GM18868 (cell line): ENCODE measurements at regions not wholly inside any gene's neighbourhood (a gene's known extent, or its start where the extent isn't known, plus 50 kb on each side); places are given as distances from the start of the nearest gene placed in this dataset.

ENCODE experiments used
- ATAC-seq: cut with Tn5 transposase; IDR thresholded peaks from one replicate; pipeline ENCODE4 v1.9.1; 2021; ENCODE audit warnings: mild to moderate bottlenecking, moderate library complexity; ENCODE audit not compliant: unreplicated experiment

GRCh38 chr5:74200560-74200959, 440.0 kb downstream of the ENC1 start:
- ATAC-seq: no peak

GRCh38 chr5:74199436-74200210, 440.9 kb downstream of the ENC1 start:
- ATAC-seq: no peak

- ATAC-seq: peak; percentile 40
Observed at GRCh38 chr5:74199005-74199404, 441.5 kb downstream of the ENC1 start.

GRCh38 chr5:74198156-74198555, 442.4 kb downstream of the ENC1 start:
- no peak for ATAC-seq

GRCh38 chr5:74196233-74196632, 444.3 kb downstream of the ENC1 start:
- ATAC-seq: peak; percentile 85

GRCh38 chr5:74194196-74194595, 446.3 kb downstream of the ENC1 start:
- ATAC-seq: no peak

GRCh38 chr5:74192606-74193299, 447.8 kb downstream of the ENC1 start:
- no peak for ATAC-seq

- no peak for ATAC-seq
Observed at GRCh38 chr5:74188351-74189105, 452.0 kb downstream of the ENC1 start.

GRCh38 chr5:74187757-74188156, 452.8 kb downstream of the ENC1 start:
- no peak for ATAC-seq

- no peak for ATAC-seq
Observed at GRCh38 chr5:74186356-74187315, 453.9 kb downstream of the ENC1 start.

GRCh38 chr5:74185599-74185998, 454.9 kb downstream of the ENC1 start:
- no peak for ATAC-seq

GRCh38 chr5:74184649-74185048, 455.9 kb downstream of the ENC1 start:
- ATAC-seq: no peak

- no peak for ATAC-seq
Observed at GRCh38 chr5:74183041-74183440, 457.5 kb downstream of the ENC1 start.

- no peak for ATAC-seq
Observed at GRCh38 chr5:74182603-74183002, 457.9 kb downstream of the ENC1 start.

GRCh38 chr5:74179701-74180100, 460.8 kb downstream of the ENC1 start:
- ATAC-seq: no peak

- ATAC-seq: no peak
Observed at GRCh38 chr5:74179179-74179578, 461.3 kb downstream of the ENC1 start.

- ATAC-seq: no peak
Observed at GRCh38 chr5:74177961-74178360, 462.6 kb downstream of the ENC1 start.

GRCh38 chr5:74174366-74174765, 466.2 kb downstream of the ENC1 start:
- ATAC-seq: no peak

- ATAC-seq: no peak
Observed at GRCh38 chr5:74173665-74174064, 466.9 kb downstream of the ENC1 start.

- ATAC-seq: no peak
Observed at GRCh38 chr5:74173241-74173640, 467.3 kb downstream of the ENC1 start.

- no peak for ATAC-seq
Observed at GRCh38 chr5:74169701-74170100, 470.8 kb downstream of the ENC1 start.
